ENCODE measurements at regions not wholly inside any gene's neighbourhood (a gene's known extent, or its start where the extent isn't known, plus 50 kb on each side); places are given as distances from the start of the nearest gene placed in this dataset.
"Not testable (repeated sequence)": the region's sequence is repeated elsewhere in the genome, so short reads cannot be mapped to it uniquely, and the experiment has no call there.

DNA sequence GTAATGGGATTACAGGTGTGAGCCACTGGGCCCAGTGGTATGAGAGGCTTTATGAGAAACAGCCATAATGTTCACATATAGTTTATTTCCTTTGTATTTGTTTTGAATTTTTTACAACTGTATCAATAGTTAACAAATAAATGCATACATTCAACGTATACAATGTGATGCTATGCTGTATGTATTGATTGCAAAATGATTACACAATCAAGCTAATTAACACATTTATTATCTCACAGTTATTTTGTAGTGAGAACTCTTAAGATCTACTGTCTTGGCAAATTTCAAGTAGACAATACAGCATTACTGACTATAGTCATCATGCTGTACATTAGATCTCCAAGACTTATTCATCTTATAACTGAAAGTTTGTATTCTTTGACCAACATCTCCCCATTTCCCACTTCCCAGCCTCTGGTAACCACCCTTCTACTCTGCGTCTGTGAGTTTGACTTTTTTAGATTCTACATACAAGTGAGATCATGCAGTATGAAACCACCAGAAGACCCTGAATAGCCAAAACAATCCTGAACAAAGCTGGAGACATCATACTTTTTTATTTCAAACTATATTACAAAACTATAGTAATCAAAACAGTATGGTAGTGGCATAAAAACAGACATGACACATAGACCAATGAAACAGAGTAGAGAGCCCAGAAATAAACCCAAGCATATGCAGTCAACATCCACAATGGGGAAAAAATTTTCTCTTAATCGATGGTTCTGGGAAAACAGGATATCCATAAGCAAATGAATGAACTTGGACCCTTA lies 157.2 kb upstream of the RREB1 start:
- no peak for DNase-seq

DNA sequence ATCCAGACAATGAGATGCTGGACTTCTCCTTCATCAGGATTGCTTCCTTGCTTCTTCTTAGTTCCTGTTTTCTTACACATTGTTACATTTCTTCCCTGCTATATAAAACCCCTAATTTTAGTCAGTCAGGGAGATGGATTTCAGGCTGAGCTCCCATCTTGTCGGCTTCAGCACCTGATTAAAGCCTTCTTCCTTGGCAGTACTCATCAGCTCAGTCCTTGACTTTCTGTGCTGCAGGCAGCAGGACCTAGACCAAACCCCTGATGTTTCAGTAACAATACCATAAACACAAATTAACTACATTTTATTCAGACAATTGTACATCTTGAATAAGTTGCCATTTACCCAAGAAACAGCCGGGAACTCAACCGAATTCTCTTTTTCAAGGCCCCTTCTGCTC lies 156.4 kb upstream of the RREB1 start:
- no peak for DNase-seq

DNA sequence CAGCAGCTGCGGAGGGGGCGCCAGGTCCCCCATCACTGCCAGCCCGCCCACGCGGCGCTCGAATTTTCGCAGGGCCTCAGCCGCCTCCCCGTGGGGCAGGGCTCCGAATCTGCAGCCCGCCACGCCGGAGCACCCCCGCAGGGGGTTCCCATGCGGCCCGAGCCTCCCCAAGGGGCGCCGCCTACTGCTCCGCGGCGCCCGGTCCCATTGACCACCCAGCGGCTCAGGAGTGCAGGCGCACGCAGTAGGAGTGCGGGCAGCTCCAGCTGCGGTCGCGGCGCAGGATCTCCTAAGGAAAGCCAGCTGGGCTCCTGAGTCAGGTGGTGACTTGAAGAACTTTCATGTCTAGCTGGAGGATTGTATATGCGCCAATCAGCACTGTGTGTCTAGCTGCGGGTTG lies 155.3 kb upstream of the RREB1 start:
- no peak for DNase-seq

DNA sequence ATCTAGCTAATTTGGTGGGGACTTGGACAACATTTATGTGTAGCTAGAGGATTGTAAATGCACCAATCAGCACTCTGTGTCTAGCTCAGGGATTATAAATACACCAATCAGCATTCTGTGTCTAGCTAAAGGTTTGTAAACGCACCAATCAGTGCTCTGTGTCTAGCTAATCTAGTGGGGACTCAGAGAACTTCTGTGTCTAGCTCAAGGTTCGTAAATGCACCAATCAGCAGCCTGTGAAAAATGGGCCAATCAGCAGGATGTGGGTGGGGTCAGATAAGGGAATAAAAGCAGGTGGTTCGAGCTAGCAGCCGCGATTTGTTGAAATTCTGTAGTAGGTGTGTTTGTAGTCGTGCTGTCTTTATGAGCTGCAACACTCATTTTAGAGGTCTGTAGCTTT lies 154.8 kb upstream of the RREB1 start:
- DNase-seq, result not testable (repeated sequence)

DNA sequence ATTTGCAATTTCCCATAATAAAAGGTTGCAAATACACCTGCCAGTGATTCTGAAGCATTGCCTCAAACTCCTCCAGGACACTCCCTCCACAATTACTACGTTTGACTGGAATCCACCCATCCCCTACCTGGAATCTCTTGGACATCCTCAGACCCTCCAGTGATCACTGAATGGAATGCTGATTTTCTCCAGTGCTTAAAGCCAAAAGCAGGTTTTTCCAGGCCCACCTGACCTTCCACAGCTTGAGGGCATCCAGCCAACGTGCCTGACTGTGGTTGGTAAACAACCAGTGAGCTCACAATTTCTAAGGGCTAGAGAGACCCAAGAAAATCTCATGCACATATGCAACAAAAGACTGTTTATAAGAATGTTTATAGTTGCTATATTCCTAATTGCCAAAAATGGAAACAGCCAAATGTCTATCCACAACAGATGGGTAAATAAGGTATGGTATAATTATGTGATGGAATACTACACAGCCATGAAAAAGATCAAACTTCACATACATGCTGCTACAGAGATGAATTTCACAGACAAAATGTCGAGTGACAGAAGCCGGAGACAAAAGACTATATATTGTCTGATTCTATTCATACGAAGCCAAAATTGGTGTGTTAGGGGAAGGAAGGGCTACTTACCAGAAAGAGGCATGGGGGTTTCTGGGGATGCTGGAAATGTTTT lies 147.1 kb upstream of the RREB1 start:
- no peak for DNase-seq

DNA sequence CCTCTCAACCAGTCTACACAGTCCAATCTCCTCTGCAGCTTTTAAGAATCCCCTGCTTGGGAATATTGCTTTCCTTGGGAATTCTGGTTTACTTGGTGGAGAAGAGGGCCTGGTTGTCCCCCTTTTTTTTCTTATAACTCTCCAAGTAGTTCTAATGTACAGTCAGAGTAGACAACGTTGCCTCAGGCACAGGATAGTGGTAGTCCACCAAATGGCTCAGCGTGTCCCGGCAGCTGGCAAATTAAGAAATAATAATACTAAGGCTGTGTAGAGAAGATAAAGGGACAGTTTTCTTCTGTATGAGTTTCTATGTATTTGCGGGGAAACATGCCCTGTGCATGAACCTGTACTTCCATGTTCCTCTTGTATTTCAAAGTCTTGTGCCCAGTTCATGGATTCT lies 145.7 kb upstream of the RREB1 start:
- DNase-seq, result no peak

DNA sequence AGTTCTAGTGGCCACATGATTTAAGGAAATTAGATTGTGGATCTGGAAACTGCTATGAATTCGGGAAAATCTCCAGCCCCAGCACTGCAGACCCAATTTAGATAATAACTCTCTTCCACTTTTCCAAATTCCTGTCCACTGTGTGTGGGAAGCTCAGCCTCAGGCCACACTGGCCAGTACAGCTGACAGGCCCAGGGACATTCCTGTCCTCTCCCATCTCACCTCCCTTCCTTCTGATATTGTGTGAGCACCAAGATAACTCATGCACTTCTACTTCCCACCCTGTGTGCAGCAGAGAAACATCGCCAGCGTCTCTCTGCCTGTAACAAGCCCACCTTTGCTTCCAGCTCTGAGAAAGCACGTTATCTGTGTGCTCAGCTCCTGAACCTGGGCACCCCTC lies 145.1 kb upstream of the RREB1 start:
- DNase-seq, result no peak

DNA sequence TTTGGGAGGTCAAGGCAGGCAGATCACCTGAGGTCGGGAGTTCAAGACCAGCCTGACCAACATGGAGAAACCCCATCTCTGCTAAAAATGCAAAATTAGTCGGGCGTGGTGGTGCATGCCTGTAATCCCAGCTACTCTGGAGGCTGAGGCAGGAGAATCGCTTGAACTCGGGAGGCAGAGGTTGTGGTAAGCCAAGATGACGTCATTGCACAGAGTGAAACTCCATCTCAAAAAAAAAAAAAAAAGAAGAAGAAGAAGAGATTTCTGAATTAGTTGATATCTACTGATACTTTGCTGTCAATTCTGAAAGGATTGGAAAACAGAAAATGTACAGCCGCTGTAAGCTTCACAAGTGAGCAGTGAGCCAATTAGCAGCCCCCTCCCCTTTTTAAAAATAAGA lies 144.4 kb upstream of the RREB1 start:
- DNase-seq, result not testable (repeated sequence)

DNA sequence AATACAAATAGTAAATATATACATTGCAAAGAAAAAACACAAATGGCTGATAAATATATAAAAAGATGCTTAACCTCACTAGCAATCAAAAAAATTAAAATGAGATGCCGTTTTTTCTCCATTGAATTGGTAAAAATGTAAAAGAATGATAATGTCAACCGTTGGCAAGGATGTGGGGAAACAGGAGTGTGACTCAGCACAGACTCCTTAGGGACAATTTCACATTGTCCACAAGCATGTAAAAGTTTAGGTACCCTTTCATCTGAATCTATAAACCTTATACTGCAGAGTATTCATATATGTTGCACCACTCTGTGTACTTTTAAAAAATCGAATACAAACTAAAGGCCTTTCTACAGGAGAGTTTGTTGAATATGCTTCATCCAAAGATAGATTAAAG lies 143.1 kb upstream of the RREB1 start:
- DNase-seq, result no peak

DNA sequence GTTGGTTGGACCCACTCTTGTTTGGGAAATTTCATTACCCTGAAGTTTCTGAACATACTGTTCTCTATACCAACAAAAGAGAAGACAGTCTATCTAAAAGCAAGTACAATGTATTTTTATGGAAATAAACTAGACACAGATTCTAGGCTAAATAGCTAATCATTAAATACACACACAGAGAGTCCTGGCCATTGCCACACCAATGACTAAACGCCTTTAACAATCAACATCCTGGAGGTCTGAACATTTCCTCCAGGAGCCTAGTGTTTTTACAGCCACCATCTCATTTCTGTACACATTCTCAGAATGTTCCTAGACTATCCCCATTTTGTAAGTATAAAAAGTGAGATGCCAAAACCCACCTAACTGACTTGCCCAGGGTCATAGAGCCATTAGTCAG lies 141.6 kb upstream of the RREB1 start:
- DNase-seq, result no peak

DNA sequence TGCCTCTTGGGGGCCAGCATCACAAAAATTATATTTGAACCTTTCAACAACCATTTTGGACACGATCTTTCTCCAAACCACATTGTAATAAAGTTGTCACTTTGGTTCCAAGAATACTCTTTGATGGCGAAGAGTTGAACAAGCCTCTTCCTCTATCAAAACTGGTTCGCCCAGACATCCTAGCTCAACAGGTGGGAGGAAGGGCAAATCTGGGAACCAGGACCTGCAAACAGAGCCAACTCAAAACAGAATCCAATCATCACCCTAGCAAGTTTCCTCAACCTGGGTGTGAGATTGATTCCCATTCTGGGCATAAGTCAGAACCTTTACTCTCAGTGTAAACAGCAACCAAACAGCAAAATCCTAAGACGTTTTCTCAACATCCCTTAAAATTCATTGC lies 141.2 kb upstream of the RREB1 start:
- no peak for DNase-seq

DNA sequence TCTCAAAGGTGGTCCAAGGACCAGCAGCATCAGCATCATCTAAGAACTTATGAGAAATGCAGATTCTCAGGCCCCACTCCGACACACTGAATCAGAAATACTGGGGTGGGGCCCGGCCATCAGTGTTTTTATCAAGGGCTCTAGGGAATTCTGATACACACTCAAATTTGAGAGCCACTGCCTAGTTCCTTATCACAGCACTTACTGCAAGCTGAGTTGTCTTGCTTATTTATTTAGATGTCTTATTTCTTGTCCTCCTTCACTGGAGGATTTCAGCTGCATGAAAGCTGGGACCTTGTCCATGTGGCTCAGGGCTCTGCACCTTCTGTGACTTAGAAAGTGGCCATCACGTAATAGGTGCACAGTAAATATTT lies 139.4 kb upstream of the RREB1 start:
- DNase-seq, result no peak

DNA sequence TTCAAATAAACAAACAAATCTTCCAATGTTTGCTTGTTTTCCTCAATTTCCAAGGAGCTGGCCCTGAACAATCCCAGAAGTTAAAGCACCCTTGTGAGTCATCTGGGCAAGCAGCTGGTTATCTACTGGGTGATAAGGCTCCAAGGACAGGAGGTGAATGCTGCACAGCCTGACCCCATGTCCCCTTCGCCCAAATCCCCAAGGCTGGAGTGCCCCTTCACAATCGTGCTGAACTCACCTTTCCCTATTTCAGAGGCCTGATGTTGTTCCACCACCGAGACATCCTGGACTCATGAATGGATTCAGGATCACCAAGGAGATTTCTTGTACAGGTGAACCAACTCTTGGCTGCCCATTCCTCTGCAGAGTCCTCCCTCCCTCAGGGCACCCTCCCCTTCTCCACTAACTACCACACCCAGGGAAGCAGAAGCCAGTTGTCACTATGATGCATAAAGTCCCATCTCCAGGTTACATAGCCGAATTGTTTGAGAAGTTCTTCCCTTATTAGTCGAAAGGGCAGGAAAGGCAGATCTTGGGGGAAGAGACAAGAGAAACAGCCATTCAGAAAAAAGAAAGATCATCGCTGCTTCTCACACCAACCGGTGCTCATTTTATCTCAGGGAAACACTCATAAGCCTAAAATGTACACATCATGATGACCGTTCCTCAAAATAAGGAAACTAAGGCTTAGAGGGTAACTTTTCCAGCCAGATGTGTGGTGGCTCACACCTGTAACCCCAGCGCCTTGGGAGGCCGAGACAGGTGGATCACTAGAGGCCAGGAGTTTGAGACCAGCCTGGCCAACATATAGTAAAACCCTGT lies 138.8 kb upstream of the RREB1 start:
- DNase-seq, result no peak

DNA sequence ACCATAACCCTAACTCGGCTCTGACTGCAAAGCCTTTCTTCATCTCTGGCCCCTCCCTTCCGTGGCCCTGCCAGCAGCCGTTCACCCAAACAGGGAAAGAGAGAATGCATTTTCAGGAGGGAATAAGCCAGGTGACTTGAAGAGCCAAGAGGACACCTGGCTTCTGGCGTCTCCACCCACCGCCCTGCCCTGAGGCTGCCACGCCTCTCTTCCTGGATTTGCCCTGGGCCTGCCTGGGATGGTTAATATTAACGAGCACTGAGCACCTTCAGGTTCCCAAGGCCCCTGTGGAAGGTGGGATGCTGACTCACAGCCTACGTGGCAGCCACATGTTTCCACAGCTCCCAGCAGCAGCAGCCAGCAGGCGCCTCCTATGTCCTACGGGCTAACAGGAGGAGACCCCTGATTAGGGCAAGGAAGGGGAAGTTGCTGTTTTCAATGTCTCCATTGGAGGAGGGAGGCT lies 138.0 kb upstream of the RREB1 start:
- DNase-seq, result no peak

DNA sequence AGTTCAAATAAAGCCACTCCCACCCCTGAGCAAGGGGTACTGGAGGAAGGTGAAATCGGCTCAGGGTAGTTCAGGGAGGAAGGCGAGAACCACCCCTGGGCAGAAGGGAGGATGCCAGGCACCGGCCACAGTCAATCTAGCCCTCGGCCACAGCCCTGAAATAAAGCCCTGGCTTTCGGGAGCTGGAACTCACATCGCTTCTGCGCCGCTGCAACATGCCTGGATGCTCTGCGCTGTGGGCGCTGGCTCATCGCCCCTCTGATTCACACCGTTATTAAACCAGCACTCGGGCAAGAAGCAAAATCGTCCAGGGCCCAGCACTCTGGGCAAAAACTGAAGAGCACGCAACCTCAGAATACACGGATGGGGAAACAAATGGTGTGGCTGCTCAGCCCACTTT lies 136.9 kb upstream of the RREB1 start:
- no peak for DNase-seq

DNA sequence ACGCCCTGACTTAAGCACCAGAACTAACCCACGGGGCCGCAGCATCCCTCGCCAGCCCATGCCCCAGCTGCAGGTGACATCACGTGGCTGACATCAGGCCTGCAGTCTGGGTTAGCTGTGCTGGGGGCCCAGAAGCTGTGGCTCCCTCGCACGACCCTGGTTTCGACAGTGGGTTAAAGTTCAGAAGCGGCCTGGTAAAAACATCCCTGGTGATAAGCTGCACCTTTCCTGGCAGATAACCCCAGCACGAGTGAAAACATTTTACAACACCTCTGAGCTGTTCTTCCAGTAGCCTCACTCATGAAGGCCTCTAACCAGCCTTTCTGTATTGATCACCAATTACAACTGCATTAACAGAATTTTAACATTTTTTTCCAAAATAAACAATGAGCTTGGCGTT lies 136.4 kb upstream of the RREB1 start:
- DNase-seq, result no peak

DNA sequence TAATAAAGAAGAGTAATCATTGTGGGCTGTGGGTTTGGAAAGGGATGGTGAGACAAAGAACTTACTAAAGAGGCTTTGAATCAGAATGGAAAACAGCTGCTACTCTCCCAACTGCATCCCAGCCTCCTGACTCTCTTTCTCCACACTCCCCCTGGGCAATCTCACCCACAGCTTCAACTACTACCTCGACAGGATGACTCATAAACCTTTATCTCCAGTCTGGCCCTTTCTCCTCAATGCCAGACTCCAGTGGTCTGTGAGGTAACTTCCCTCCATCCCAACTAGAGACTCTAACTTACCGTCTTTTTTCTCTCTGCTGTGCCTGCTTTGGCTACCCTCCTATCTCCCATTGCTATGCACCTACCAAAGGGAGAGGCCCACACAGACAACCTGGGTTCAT lies 135.3 kb upstream of the RREB1 start:
- DNase-seq, result no peak

DNA sequence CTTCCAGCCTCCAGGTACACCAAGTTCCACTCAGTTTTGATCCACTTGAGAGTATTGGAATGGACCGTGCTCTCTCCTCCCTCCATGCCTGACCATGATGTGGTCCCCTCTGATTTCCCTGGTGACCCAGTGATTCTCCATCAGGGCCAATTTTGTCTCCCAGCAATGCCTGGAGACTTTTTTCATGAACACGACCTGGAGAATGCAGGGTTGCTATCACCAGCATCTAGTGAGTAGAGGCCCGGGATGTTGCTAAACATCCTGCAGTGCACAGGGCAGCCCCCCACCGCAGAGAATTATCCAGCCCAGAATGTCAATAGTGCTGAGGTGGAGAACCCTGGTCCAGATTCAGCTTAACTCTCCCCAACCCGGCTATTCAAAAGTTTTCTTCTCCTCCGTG lies 134.0 kb upstream of the RREB1 start:
- no peak for DNase-seq

DNA sequence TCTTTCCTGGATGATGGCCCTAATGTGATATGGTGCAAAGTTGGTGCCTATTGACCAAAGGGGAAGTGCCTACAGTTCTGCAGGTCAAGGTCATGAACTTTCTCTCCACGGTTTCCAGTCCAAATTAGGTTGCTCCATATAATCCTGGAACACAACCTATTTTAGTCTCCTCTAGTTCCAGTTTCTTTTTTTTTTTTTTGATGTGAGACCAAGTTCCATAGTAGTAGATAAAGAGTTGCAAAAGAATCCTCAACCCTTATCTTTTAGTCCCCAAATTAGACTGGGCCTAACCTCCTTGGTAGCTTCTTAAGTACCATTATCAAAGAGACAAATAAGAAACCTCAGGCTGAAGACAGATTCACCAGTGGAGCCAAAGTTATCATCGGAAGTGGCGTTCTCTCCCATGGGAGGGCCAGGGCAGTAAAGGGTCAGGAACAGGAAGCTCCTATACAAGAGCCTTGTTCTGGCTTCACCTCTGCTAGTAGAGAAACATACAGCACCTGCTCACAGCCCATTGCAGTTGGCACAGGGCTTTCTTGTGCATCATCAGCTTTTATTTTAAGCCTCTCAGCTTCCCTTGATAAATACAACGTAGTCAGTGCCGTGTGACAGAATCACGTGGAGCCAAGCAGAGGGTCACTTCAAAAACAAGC lies 132.2 kb upstream of the RREB1 start:
- no peak for DNase-seq

DNA sequence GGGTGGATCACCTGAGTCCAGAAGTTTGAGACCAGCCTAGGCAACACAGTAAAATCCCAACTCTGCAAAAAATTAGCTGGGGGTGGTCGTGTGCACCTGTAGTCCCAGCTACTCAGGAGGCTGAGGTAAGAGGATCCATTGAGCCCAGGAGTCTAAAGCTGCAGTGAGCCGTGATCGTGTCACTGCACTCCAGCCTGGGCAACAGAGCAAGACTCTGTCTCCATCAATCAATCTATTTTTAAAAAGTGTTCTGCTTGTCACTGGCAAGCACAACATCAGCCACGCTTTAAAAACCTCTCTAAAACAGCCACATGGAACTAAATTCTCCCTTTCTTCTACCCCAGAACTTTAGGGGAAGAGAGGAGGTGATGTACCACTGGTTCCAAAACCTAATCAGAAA lies 131.6 kb upstream of the RREB1 start:
- no peak for DNase-seq

DNA sequence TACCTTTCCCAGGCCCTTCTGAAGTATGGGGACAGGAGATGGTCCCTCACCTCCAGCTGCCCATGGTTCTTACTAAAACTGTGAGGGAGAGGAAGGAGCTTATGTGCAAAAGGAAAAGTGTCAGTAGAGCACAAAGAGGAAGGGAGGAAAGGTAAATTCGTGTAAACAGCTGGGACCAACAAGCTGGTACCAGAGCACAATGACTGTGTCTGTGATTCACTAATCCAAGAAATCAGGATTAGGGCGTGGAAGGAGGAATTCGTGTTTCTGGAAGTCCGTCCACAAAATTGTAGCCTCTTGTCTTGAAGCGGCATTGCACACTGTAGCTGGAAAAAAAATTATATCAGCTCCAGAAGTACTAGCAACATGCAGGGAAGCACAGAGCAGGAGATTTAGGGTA lies 129.0 kb upstream of the RREB1 start:
- DNase-seq, result no peak

DNA sequence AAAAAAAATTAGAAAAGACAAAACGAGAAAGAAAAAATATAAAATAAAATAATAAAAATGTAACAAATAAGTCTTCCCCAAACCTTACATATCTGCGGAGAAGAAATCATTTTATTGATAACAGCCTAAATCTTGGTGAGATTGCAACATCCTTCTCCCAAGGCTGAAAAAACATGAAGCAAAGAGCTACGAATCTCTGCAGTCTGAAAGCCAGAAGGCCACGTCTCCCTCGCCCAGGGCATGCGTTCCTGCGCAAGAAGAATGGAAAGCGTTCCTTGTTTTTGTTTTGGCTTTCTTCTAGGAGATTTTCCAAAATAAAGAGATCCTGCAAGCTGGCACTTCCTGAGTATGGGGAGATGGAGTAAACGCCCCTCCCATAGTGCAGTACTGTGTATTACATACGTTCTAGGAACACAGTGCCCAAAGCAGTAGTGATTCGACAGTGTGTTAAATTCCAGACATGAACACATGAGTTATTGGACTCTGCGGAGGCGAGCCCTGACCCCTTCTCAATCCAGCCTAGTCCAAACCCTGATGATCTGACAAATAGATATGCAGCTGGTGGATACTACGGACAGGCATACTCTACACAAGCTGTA lies 126.7 kb upstream of the RREB1 start:
- no peak for DNase-seq
